ENCODE measurements at regions not wholly inside any gene's neighbourhood (a gene's known extent, or its start where the extent isn't known, plus 50 kb on each side); places are given as distances from the start of the nearest gene placed in this dataset.

- Histone ChIP-seq H3K27me3 (ENCODE audit: control insufficient read depth, insufficient read depth, low read length) (no peaks in the 10 kb centered on the region), H3K9ac (ENCODE audit: low read depth, low read length) (no peak overlapping the region), H3K9me3 (ENCODE audit: control insufficient read depth, insufficient read depth, low read length) (no peaks in the 10 kb centered on the region), H3K36me3 (ENCODE audit: control insufficient read depth, insufficient read depth, low read length) (no peaks in the 10 kb centered on the region), H3K4me1 (ENCODE audit: control insufficient read depth, insufficient read depth, low read length) (peaks cover 4% of the 10 kb centered on the region; the same call in 1 of the 2 replicates), H3K27ac (ENCODE audit: low read depth, low read length) (no peak overlapping the region), H3K4me3 (ENCODE audit: low read depth, low read length) (no peak overlapping the region)
Observed at GRCh38 chr1:115140442-115141144, 51.3 kb upstream of the TSPAN2 start.

DNA sequence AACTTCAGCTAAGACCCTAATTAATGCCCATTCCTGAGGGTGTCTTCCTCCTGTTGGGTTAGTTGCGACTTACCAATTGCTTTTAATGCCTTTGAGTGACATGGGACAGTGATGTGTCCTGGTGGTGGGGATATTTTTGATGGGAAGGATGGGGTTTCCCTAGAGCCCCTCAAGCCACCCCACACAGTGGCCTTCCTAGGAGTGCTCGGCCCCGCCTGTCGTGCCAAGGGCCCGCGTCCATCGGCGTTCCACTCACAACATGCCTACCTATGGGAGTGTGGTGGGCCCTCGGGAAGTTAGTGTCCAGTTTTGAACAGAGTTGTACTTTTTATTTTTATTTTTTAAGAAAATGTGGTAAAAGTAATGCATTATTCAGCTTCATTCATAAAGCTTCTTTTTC lies 50.1 kb upstream of the TSPAN2 start:
- no peaks in the 10 kb centered on the region for H3K36me3 ChIP-seq (ENCODE audit: control insufficient read depth, insufficient read depth, low read length)
- H3K4me3 ChIP-seq (ENCODE audit: low read depth, low read length) = no peak overlapping the region
- peaks cover 4% of the 10 kb centered on the region; the same call in 1 of the 2 replicates for H3K4me1 ChIP-seq (ENCODE audit: control insufficient read depth, insufficient read depth, low read length)
- H3K9me3 ChIP-seq (ENCODE audit: control insufficient read depth, insufficient read depth, low read length) = no peaks in the 10 kb centered on the region
- no peaks in the 10 kb centered on the region for H3K27me3 ChIP-seq (ENCODE audit: control insufficient read depth, insufficient read depth, low read length)
- no peak overlapping the region for H3K9ac ChIP-seq (ENCODE audit: low read depth, low read length)
- H3K27ac ChIP-seq (ENCODE audit: low read depth, low read length) = no peak overlapping the region
